Mucosa of gallbladder (tissue), 1 donor: ENCODE measurements at regions not wholly inside any gene's neighbourhood (a gene's known extent, or its start where the extent isn't known, plus 50 kb on each side); places are given as distances from the start of the nearest gene placed in this dataset.

ENCODE experiments used
- DNase-seq: peaks from one replicate; pipeline ENCODE4 v3.0.0-alpha.2; 2020; ENCODE audit warnings: low spot score
- donor health status: DM: no; HTN: no; CAD: no.

GRCh38 chr3:104735691-104736090, 631.0 kb upstream of the ALCAM start:
- no peak for DNase-seq

- no peak for DNase-seq
These were observed 628.4 kb upstream of the ALCAM start for GRCh38 chr3:104738271-104738670.

DNA sequence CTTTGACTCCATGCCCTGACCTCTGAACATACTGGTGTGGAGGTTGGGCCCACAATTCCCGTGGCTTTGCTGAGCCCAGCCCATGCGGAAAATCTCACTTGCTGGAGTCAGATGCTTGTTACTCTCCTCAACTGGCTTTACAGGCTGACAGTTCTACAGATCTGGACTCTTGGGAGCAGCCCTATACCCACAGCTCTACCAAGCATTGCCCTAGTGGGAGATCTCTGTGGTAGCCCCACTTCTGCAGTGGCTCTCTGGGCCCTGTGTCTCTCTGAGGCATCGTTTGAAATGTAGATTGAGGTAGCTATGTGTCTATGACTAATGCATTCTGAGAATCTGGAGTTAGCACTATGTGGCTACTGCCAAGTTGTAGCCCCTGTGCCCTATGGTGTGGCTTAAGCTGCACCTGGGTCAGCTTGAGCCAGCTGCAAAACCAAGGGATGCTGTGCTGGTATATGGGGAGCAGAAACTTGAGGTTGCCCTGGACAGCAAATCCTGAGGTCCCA, 625.8 kb upstream of the ALCAM start:
- no peak for DNase-seq

- no peak for DNase-seq
These were observed 624.7 kb upstream of the ALCAM start for GRCh38 chr3:104742044-104742443.

- DNase-seq: no peak
These were observed 621.4 kb upstream of the ALCAM start for GRCh38 chr3:104745313-104745712.

- DNase-seq: no peak
These were observed 620.7 kb upstream of the ALCAM start for GRCh38 chr3:104746056-104746455.

DNA sequence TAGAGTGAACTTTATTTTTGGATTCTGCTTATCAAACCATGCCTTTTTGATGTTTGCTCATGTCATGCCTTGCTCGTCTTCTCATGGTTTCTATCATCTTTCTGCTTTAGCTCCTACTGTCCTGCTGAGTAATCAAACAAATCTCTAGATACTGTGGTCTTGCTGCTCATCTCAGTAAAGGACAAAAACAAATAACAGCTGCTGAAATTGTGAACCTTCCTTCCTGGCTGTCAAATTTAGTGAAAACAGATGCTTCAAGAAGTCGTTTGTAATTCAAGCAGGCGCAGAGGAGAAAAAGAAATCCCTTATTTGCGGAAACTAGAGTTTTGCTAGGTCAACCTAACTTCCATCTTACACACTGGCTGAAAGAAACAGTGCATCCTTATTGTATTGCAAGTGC, 616.1 kb upstream of the ALCAM start:
- no peak for DNase-seq

GRCh38 chr3:104755791-104756190, 610.9 kb upstream of the ALCAM start:
- DNase-seq: no peak

GRCh38 chr3:104763007-104763406, 603.7 kb upstream of the ALCAM start:
- no peak for DNase-seq

DNA sequence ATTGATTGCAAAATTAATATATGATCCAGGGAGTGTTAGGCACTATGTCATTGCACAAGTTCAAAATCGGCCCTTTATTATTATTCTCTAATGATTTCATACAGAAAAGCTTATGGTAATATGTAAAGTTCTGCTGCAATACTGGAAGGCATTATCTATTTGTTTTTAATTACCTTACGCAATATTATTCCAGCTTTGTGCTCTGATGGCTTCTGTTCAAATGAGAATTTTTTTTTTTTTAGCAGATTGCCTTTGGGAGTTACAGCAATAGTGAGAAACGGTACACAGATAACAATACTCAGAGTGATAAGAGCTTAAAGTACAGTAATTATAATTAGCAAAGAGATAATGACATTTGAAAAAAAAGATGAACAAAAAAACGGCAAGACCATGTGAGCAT, 602.2 kb upstream of the ALCAM start:
- no peak for DNase-seq

- DNase-seq: no peak
These were observed 597.8 kb upstream of the ALCAM start for GRCh38 chr3:104768886-104769285.

- DNase-seq: no peak
These were observed 587.4 kb upstream of the ALCAM start for GRCh38 chr3:104779324-104779723.

DNA sequence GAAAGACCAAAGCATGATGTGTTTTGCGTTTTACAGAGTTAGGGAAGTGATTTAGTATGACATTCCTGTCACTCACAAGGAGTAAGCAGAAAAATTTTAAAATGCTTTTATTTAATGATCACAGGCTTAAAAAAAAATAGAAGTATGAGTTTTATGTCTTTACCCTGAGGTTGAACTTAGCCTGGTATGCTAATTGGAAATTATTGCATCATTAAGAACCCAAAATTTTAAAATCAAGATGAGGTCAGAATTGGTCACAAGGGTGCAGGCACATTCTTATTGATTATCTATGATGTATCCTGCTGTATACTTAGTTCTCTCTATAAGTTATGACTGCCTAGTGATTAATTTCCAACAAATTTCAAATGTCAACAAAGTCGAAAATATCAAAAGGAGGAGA, 585.6 kb upstream of the ALCAM start:
- no peak for DNase-seq

DNA sequence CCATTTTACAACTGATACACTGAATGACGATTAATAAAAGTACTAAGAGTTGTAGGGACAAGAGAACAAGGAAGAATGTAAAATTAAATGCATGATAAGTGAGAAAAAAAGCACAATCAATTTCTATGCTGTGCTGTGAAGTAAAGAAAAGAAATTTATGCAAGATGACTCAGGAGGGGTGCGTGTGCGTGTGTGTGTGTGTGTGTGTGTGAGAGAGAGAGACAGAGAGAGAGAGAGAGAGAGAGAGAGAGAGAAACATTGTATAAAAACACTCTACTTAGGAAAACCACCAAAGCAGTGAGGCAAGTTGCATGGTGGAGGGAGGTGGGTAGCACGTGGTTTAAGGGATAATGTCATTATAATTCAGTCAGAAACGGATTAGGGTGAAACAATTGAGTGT, 580.8 kb upstream of the ALCAM start:
- DNase-seq: no peak

- DNase-seq: no peak
These were observed 579.4 kb upstream of the ALCAM start for GRCh38 chr3:104787306-104787705.

DNA sequence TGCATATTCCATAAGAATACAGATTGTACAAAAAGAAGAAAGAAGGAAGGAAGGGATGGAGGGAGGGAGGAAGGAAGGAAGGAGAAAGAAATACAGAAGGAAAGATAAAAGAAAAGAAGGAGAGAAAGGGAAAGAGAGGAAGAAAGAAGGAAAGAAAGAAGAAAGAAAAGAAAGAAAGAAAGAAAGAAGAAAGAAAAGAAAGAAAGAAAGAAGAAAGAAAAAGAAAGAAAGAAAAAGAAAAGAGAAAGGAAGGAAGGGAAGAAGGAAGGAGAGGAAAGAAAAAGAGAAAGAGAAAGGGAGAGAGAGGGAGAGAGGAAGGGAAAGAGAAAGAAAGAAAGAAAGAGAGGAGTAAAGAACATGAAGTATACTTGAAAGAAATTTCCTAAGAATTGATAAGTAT, 577.9 kb upstream of the ALCAM start:
- DNase-seq: no peak

DNA sequence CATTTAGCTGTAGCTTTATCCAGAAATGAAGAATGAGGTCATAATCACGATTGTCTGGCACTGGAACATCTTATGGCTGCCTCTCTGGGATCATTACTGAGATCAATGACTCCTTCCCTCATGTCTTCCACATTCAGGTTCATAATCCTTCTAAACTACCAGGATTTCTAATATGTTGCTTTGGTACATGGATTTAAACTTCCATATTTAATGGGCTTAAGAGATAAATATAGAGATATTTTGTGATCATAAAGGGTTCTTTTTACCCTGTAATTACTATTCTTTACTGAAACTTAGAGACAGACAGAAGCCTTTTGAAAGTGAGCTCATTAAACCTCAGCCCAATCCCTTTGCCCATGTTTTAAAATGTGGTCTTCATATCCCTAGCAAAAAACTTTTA, 575.4 kb upstream of the ALCAM start:
- no peak for DNase-seq

GRCh38 chr3:104796556-104796955, 570.2 kb upstream of the ALCAM start:
- no peak for DNase-seq

DNA sequence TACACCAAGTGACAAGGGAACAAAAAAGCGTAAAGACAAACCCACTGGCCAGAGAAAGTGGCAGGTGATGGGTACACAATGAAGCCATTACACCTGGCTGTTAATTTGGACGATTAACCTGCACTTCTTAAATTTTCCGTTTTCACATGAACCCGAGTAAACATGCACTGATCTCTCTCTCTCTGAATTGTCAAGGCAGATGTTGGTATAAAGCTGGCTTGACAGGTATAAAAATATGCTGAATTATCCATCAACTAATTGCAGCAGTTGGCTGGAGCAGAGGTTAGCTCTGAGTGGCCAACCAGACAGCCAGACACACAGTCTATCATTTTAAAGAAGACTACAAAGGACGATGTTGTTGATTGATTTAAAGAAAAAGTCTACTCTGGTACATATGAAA, 561.7 kb upstream of the ALCAM start:
- no peak for DNase-seq

- DNase-seq: no peak
These were observed 561.2 kb upstream of the ALCAM start for GRCh38 chr3:104805508-104805907.

DNA sequence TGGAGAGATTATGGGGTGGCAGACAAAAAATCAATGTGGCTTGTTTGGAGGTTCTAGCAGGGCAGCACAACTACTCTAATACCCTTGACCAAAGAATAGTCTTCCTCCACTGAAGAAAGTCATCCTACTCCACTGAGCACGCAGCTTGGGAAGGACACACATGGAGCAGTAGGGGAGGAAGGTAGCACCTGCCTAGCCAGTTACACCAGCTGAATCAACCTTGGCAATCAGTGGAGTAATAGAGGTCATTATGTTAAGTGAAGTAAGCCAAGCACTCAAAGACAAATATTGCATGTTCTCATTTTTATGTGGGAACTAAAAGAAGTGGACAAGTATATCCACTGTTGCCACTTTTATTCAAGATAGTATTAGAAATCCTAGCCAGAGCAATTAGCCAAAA, 555.8 kb upstream of the ALCAM start:
- DNase-seq: no peak

DNA sequence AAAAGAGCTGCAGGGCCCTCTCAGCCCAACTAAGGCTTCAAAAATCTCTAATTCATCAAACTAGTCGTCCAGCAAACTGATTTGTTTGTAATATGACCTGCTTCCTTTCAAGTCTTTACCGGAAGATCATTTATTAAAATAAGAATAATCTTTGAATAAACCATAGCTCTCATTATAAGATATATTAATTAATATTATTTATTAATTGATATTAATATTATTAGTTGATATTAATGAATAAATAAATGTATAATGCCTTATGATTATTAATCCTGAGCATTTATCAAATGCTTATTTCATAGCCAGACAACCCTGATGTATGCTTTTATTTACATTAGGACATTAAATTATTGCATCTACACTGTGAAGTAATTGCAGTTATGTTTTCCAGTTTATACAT, 550.7 kb upstream of the ALCAM start:
- no peak for DNase-seq

DNA sequence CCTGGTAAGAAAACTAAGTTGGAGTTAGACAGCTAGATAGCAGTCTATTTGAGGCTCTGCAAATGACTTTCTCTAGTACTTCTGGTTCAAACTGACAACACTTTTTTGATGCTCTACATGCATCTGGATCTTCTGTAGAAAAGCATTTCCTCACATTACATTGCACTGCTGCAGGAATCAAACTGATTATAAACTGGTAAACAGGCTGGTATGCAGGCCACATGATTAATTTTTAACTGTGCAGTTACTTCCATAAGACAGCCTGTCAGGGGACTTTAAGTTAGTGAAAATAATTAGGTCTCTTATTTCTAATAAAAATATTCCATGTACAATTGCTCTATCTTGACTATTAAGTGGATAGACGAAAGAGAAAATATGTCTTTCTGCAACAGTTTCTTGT, 550.0 kb upstream of the ALCAM start:
- no peak for DNase-seq

- DNase-seq: no peak
These were observed 547.4 kb upstream of the ALCAM start for GRCh38 chr3:104819333-104819732.

- no peak for DNase-seq
These were observed 545.8 kb upstream of the ALCAM start for GRCh38 chr3:104820959-104821358.
